Lower leg skin (tissue), 4 donors: ENCODE measurements at regions not wholly inside any gene's neighbourhood (a gene's known extent, or its start where the extent isn't known, plus 50 kb on each side); places are given as distances from the start of the nearest gene placed in this dataset.

Experiments
- DNase-seq, 2 donors: peaks; one replicate each; pipeline ENCODE4 v3.0.0-alpha.2; 2019; ENCODE audit warnings: low spot score in 2 of 2
- H3K4me3 ChIP-seq: fragments of 200-600 bp; sonication (generic); 2 replicates; pipeline ENCODE4 v1.5.1; 2017; ENCODE audit warnings: mild to moderate bottlenecking, low read depth; ENCODE audit not compliant: poor library complexity, severe bottlenecking
- POLR2A ChIP-seq, 2 donors: fragments of 450-650 bp; IDR thresholded peaks; one replicate each; pipeline ENCODE4 v1.6.1; 2016 to 2017; ENCODE audit warnings: antibody characterized with exemption in 2 of 2, mild to moderate bottlenecking in 1 of 2, moderate library complexity in 1 of 2
- WGBS, 2 donors: methylation state at CpG; one replicate each; pipeline ENCODE4 v1.1.5; 2018; 5-methylcytosine and 5-hydroxymethylcytosine counted together
- intact Hi-C: fragments of 100-400 bp; cut with DNase I; formaldehyde crosslinking; loops from one replicate; pipeline ENCODE4 v1.15.0; 2023; ENCODE audit warnings: low total_unique reads
- TF ChIP-seq, protein P1 (sequence below), 3 donors: fragments of 450-650 bp; IDR thresholded peaks; one replicate each; pipeline ENCODE4 v1.5.1; 2016; ENCODE audit warnings: antibody characterized with exemption in 3 of 3, mild to moderate bottlenecking in 3 of 3, moderate library complexity in 2 of 3

DNA sequence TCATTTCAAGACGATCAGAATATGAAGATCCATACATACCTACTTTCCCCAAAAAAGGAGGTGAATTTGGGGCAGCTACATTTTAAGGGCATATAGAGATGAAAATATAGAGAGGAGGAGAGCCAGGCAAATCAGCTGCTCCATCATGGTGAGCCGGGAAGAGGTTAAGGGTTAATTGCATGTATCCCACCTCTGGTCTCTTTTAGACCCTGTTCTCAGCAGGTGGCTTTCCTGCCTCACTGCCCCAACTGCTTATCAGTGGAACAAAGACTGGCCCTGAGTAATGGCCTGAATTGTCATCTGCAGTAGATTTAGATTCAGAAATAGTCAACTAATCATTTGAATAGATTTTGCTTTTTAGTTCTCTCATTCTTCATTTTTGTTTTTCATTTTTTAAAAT, 206.6 kb downstream of the SPRY2 start:
- WGBS, 2 donors: 89 to 90% methylated on average over 2 of the region's 2 CpGs
- intact Hi-C loops: no loop called here
- H3K4me3 ChIP-seq: no peak overlapping the region
- no peak for TF ChIP-seq POLR2A (IDR thresholded peaks at IDR 0.05)
- no peak for DNase-seq

- whole genome bisulfite sequencing, 2 donors: 34 to 40% methylated on average over 6 of the region's 6 CpGs
- TF ChIP-seq POLR2A (IDR thresholded peaks at IDR 0.05): no peak
- TF ChIP-seq, protein P1, sequence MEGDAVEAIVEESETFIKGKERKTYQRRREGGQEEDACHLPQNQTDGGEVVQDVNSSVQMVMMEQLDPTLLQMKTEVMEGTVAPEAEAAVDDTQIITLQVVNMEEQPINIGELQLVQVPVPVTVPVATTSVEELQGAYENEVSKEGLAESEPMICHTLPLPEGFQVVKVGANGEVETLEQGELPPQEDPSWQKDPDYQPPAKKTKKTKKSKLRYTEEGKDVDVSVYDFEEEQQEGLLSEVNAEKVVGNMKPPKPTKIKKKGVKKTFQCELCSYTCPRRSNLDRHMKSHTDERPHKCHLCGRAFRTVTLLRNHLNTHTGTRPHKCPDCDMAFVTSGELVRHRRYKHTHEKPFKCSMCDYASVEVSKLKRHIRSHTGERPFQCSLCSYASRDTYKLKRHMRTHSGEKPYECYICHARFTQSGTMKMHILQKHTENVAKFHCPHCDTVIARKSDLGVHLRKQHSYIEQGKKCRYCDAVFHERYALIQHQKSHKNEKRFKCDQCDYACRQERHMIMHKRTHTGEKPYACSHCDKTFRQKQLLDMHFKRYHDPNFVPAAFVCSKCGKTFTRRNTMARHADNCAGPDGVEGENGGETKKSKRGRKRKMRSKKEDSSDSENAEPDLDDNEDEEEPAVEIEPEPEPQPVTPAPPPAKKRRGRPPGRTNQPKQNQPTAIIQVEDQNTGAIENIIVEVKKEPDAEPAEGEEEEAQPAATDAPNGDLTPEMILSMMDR (IDR thresholded peaks at IDR 0.05): no peak
- DNase-seq: no peak
- H3K4me3 ChIP-seq: no peak overlapping the region
- intact Hi-C loops: no loop called here
These were observed 207.2 kb downstream of the SPRY2 start for GRCh38 chr13:80133631-80134261.

GRCh38 chr13:80132741-80133601, 208.0 kb downstream of the SPRY2 start:
- H3K4me3 ChIP-seq: no peak overlapping the region
- intact Hi-C loops: no loop called here
- WGBS, 2 donors: 16 to 27% methylated on average over 11 of the region's 11 CpGs
- no peak for TF ChIP-seq POLR2A (IDR thresholded peaks at IDR 0.05)
- TF ChIP-seq, protein P1 (IDR thresholded peaks at IDR 0.05): no peak
- peak; percentile 44 to 85 for DNase-seq

DNA sequence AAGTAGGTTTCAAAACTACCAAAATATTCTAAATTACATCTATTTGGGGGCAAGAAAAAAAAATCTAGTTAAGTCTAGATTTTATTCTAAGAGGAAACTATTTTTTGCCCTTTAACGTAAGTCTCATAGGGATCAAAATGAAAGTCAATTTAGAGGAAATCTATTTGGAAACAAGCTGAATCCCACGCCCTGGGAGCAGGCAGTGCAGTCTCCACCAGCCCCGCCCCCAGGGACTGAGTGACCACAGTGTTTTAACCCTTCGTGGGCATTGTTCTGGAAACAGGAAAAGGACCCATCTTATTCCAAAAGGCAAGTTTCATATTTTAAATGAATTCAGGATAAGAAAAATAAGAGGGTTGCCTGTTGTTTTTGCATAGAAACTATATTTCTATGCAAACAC, 209.7 kb downstream of the SPRY2 start:
- WGBS, 2 donors: 28 to 47% methylated on average over 4 of the region's 4 CpGs

GRCh38 chr13:80126389-80127068, 214.4 kb downstream of the SPRY2 start:
- DNase-seq: no peak
- intact Hi-C loops: no loop called here
- TF ChIP-seq POLR2A (IDR thresholded peaks at IDR 0.05): no peak
- TF ChIP-seq, protein P1 (IDR thresholded peaks at IDR 0.05): no peak
- WGBS, 2 donors: 68 to 77% methylated on average over 1 of the region's 1 CpG
- no peak overlapping the region for H3K4me3 ChIP-seq

More for the DNA sequence above, 209.7 kb downstream of the SPRY2 start:
- intact Hi-C loops: no loop called here
- no peak overlapping the region for H3K4me3 ChIP-seq
- TF ChIP-seq, protein P1 (IDR thresholded peaks at IDR 0.05): no peak
- TF ChIP-seq POLR2A (IDR thresholded peaks at IDR 0.05): no peak
- peak in 1 of 2 donors; percentile 23 for DNase-seq

DNA sequence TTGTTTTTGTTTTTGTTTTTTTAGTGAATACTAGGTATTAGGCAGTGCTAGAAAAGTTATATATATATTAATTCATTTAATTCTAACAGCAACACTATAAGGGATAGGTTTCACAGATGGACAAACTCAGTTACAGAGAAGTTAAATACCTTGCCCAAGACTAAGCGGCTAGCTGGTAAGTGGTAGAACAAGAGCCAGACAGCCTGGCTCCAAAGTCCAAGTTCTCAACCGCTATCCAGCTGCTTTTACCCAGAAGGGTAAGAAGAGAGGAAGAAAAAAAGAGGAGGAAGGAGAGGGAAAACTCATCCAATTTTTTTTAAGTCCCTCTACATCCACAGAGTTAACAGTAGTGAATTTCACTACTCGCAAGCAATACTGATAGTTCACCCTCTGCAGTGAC, 217.0 kb downstream of the SPRY2 start:
- DNase-seq: no peak
- H3K4me3 ChIP-seq: no peak overlapping the region
- TF ChIP-seq POLR2A (IDR thresholded peaks at IDR 0.05): no peak
- TF ChIP-seq, protein P1 (IDR thresholded peaks at IDR 0.05): no peak
- intact Hi-C loops: no loop called here
- WGBS, 2 donors: 93 to 98% methylated on average over 3 of the region's 3 CpGs
